ENCODE measurements at regions not wholly inside any gene's neighbourhood (a gene's known extent, or its start where the extent isn't known, plus 50 kb on each side); places are given as distances from the start of the nearest gene placed in this dataset.

GRCh38 chr10:33808475-33808874 is 474.0 kb upstream of the NRP1 start:
- no peak for DNase-seq

- no peak for DNase-seq
Observed at GRCh38 chr10:33807531-33808359, 473.3 kb upstream of the NRP1 start.

- DNase-seq, result no peak
Observed at GRCh38 chr10:33805831-33806230, 471.4 kb upstream of the NRP1 start.

- DNase-seq, result no peak
Observed at GRCh38 chr10:33804584-33804983, 470.1 kb upstream of the NRP1 start.

GRCh38 chr10:33803248-33803647 is 468.8 kb upstream of the NRP1 start:
- DNase-seq, result no peak

- DNase-seq, result no peak
Observed at GRCh38 chr10:33802566-33802965, 468.1 kb upstream of the NRP1 start.

GRCh38 chr10:33801705-33802104 is 467.2 kb upstream of the NRP1 start:
- DNase-seq, result no peak

- no peak for DNase-seq
Observed at GRCh38 chr10:33800986-33801385, 466.5 kb upstream of the NRP1 start.

GRCh38 chr10:33800545-33800944 is 466.1 kb upstream of the NRP1 start:
- DNase-seq, result no peak

GRCh38 chr10:33799944-33800323 is 465.5 kb upstream of the NRP1 start:
- DNase-seq, result no peak

GRCh38 chr10:33799281-33799943 is 464.9 kb upstream of the NRP1 start:
- no peak for DNase-seq

- no peak for DNase-seq
Observed at GRCh38 chr10:33798754-33799153, 464.3 kb upstream of the NRP1 start.

- DNase-seq, result no peak
Observed at GRCh38 chr10:33796680-33797079, 462.2 kb upstream of the NRP1 start.

- no peak for DNase-seq
Observed at GRCh38 chr10:33795529-33795928, 461.1 kb upstream of the NRP1 start.

- DNase-seq, result no peak
Observed at GRCh38 chr10:33794460-33794859, 460.0 kb upstream of the NRP1 start.

- no peak for DNase-seq
Observed at GRCh38 chr10:33793793-33794192, 459.3 kb upstream of the NRP1 start.

- no peak for DNase-seq
Observed at GRCh38 chr10:33791272-33791660, 456.8 kb upstream of the NRP1 start.

GRCh38 chr10:33790521-33791271 is 456.2 kb upstream of the NRP1 start:
- no peak for DNase-seq

GRCh38 chr10:33783557-33783956 is 449.1 kb upstream of the NRP1 start:
- DNase-seq, result no peak

GRCh38 chr10:33783078-33783477 is 448.6 kb upstream of the NRP1 start:
- no peak for DNase-seq

GRCh38 chr10:33781606-33782395 is 447.3 kb upstream of the NRP1 start:
- no peak for DNase-seq

- DNase-seq, result no peak
Observed at GRCh38 chr10:33780961-33781360, 446.5 kb upstream of the NRP1 start.

GRCh38 chr10:33777223-33777622 is 442.8 kb upstream of the NRP1 start:
- no peak for DNase-seq

Data from stimulated activated naive CD4-positive, alpha-beta T cell (primary cell).